HFF-Myc (cell line): ENCODE measurements at regions not wholly inside any gene's neighbourhood (a gene's known extent, or its start where the extent isn't known, plus 50 kb on each side); places are given as distances from the start of the nearest gene placed in this dataset.

Source experiments
- DNase-seq: peaks from one replicate; pipeline ENCODE4 v3.0.0-alpha.2; 2011; ENCODE audit warnings: low read depth; ENCODE audit errors: extremely low read depth
- H3K4me3 ChIP-seq: replicated peaks from 2 replicates; pipeline ENCODE4 v1.5.1; 2011; ENCODE audit warnings: low read depth, mild to moderate bottlenecking, control low read depth, low read length
- CTCF ChIP-seq: IDR thresholded peaks from 2 replicates; pipeline ENCODE4 v1.5.1; 2012; ENCODE audit warnings: mild to moderate bottlenecking, low read depth, low read length, control low read depth; ENCODE audit errors: missing control alignments

- TF ChIP-seq CTCF: no peak
- no peak for DNase-seq
These were observed 284.5 kb upstream of the CDYL start for GRCh38 chr6:4491501-4492260.

GRCh38 chr6:4489538-4489937 lies 286.7 kb upstream of the CDYL start:
- TF ChIP-seq CTCF: no peak
- H3K4me3 ChIP-seq: no peak overlapping the region
- no peak for DNase-seq

More at GRCh38 chr6:4491501-4492260, 284.5 kb upstream of the CDYL start:
- no peak overlapping the region for H3K4me3 ChIP-seq

GRCh38 chr6:4488389-4488788 lies 287.8 kb upstream of the CDYL start:
- H3K4me3 ChIP-seq: no peak overlapping the region
- no peak for DNase-seq

GRCh38 chr6:4487538-4487937 lies 288.7 kb upstream of the CDYL start:
- no peak for DNase-seq
- no peak overlapping the region for H3K4me3 ChIP-seq
- TF ChIP-seq CTCF: no peak

More at GRCh38 chr6:4488389-4488788, 287.8 kb upstream of the CDYL start:
- TF ChIP-seq CTCF: no peak

- TF ChIP-seq CTCF: no peak
- H3K4me3 ChIP-seq: no peak overlapping the region
- no peak for DNase-seq
These were observed 289.5 kb upstream of the CDYL start for GRCh38 chr6:4486568-4487315.

GRCh38 chr6:4485735-4486134 lies 290.5 kb upstream of the CDYL start:
- DNase-seq: no peak
- TF ChIP-seq CTCF: no peak

More at GRCh38 chr6:4485735-4486134, 290.5 kb upstream of the CDYL start:
- no peak overlapping the region for H3K4me3 ChIP-seq
